ENCODE measurements at regions not wholly inside any gene's neighbourhood (a gene's known extent, or its start where the extent isn't known, plus 50 kb on each side); places are given as distances from the start of the nearest gene placed in this dataset.

- Histone ChIP-seq H3K27me3 (no peaks in the 10 kb centered on the region), H3K9me3 (peaks cover 0 to under 1% (median 0%) of the 10 kb centered on the region in 4 donors), H3K4me3 (no peak overlapping the region), H3K36me3 (no peaks in the 10 kb centered on the region), H3K4me1 (no peaks in the 10 kb centered on the region), H3K27ac (no peak overlapping the region)
- WGBS, 2 donors, result 79% methylated on average over 4 of the region's 4 CpGs
- no peak for ATAC-seq (ENCODE audit: low FRiP score in 2 of 2)
- no peak for DNase-seq
- no peak for TF ChIP-seq POLR2A (IDR thresholded peaks at IDR 0.05)
- no peak for TF ChIP-seq EP300 (IDR thresholded peaks at IDR 0.05)
- TF ChIP-seq POLR2AphosphoS5 (IDR thresholded peaks at IDR 0.05), result no peak
- TF ChIP-seq CTCF (IDR thresholded peaks at IDR 0.05), result no peak
Measured at GRCh38 chr10:78614267-78614666, 454.5 kb upstream of the ZMIZ1 start.

- Histone ChIP-seq H3K9me3 (no peaks in the 10 kb centered on the region), H3K4me1 (no peaks in the 10 kb centered on the region), H3K27ac (no peak overlapping the region), H3K4me3 (no peak overlapping the region), H3K36me3 (no peaks in the 10 kb centered on the region), H3K27me3 (no peaks in the 10 kb centered on the region)
- DNase-seq (no peak), ATAC-seq (ENCODE audit: low FRiP score in 2 of 2) (no peak)
- TF ChIP-seq CTCF (IDR thresholded peaks at IDR 0.05) (no peak), EP300 (IDR thresholded peaks at IDR 0.05) (no peak)
- 94% methylated on average over 3 of the region's 3 CpGs for WGBS, 2 donors
Measured at GRCh38 chr10:78614744-78615143, 454.0 kb upstream of the ZMIZ1 start.

GRCh38 chr10:78616125-78616695 is 452.6 kb upstream of the ZMIZ1 start:
- no peak for DNase-seq
- no peak for ATAC-seq (ENCODE audit: low FRiP score in 2 of 2)
- Histone ChIP-seq H3K27me3 (no peaks in the 10 kb centered on the region), H3K4me1 (no peaks in the 10 kb centered on the region), H3K27ac (no peak overlapping the region), H3K36me3 (no peaks in the 10 kb centered on the region), H3K9me3 (no peaks in the 10 kb centered on the region), H3K4me3 (no peak overlapping the region)
- no peak for TF ChIP-seq POLR2A (IDR thresholded peaks at IDR 0.05)
- no peak for TF ChIP-seq CTCF (IDR thresholded peaks at IDR 0.05)
- WGBS, 2 donors, result 56 to 69% methylated on average over 4 of the region's 4 CpGs

GRCh38 chr10:78617115-78617514 is 451.7 kb upstream of the ZMIZ1 start:
- no peak for DNase-seq
- ATAC-seq (ENCODE audit: low FRiP score in 2 of 2), result no peak
- 92 to 100% methylated on average over 2 to 3 of the region's 3 CpGs for WGBS, 2 donors
- H3K4me3 ChIP-seq, result no peak overlapping the region
- no peak for TF ChIP-seq EP300 (IDR thresholded peaks at IDR 0.05)
- TF ChIP-seq POLR2AphosphoS5 (IDR thresholded peaks at IDR 0.05), result no peak
- TF ChIP-seq POLR2A (IDR thresholded peaks at IDR 0.05), result no peak
- TF ChIP-seq CTCF (IDR thresholded peaks at IDR 0.05), result no peak
- H3K9me3 ChIP-seq, result no peaks in the 10 kb centered on the region
- no peaks in the 10 kb centered on the region for H3K27me3 ChIP-seq
- no peaks in the 10 kb centered on the region for H3K36me3 ChIP-seq
- H3K27ac ChIP-seq, result no peak overlapping the region
- no peaks in the 10 kb centered on the region for H3K4me1 ChIP-seq

- Histone ChIP-seq H3K27me3 (no peaks in the 10 kb centered on the region), H3K4me1 (no peaks in the 10 kb centered on the region), H3K36me3 (no peaks in the 10 kb centered on the region), H3K27ac (no peak overlapping the region), H3K9me3 (no peaks in the 10 kb centered on the region), H3K4me3 (no peak overlapping the region)
- no peak for ATAC-seq (ENCODE audit: low FRiP score in 2 of 2)
- no peak for TF ChIP-seq CTCF (IDR thresholded peaks at IDR 0.05)
- TF ChIP-seq POLR2A (IDR thresholded peaks at IDR 0.05), result no peak
- TF ChIP-seq POLR2AphosphoS5 (IDR thresholded peaks at IDR 0.05), result no peak
- TF ChIP-seq EP300 (IDR thresholded peaks at IDR 0.05), result no peak
- 84 to 85% methylated on average over 5 of the region's 5 CpGs for WGBS, 2 donors
- DNase-seq, result peak in 1 of 2 donors; percentile 33
Measured at GRCh38 chr10:78617631-78618030, 451.1 kb upstream of the ZMIZ1 start.
